ENCODE measurements at regions not wholly inside any gene's neighbourhood (a gene's known extent, or its start where the extent isn't known, plus 50 kb on each side); places are given as distances from the start of the nearest gene placed in this dataset.
"Not testable (repeated sequence)": the region's sequence is repeated elsewhere in the genome, so short reads cannot be mapped to it uniquely, and the experiment has no call there.

DNA sequence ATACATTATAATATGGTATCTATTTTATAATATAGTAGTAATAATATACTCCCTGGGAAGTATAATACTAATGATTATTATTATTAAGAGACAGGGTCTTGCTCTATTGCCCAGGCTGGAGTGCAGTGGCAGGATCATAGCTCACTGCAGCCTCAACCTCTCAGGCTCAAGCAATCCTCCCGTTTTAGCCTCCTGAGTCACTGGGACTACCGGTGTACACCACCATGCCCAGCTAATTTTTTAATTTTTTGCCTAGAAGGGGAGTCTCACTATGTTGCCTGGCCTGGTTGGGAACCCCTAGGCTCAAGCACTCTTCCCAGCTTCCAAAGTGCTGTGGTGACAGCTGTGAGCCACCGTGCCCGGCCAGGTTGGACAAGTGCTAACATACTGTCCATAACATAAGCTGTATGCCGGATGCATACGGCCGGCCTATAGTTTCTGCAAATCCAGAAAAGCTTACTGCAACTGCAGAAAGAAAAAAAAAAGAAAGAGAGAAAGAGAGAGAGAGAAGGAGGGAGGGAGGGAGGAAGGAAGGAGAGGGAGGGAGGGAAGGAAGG, 94.2 kb upstream of the PPP2R3B start:
- peak; percentile 65 to 71 for ATAC-seq
- Mint-ChIP-seq H3K9me3 (peaks cover 0 to 4% of the 10 kb centered on the region in 2 donors), H3K36me3 (no peaks in the 10 kb centered on the region), H3K27ac (no peak overlapping the region)
- no peak for DNase-seq (ENCODE audit: low spot score in 2 of 2)

DNA sequence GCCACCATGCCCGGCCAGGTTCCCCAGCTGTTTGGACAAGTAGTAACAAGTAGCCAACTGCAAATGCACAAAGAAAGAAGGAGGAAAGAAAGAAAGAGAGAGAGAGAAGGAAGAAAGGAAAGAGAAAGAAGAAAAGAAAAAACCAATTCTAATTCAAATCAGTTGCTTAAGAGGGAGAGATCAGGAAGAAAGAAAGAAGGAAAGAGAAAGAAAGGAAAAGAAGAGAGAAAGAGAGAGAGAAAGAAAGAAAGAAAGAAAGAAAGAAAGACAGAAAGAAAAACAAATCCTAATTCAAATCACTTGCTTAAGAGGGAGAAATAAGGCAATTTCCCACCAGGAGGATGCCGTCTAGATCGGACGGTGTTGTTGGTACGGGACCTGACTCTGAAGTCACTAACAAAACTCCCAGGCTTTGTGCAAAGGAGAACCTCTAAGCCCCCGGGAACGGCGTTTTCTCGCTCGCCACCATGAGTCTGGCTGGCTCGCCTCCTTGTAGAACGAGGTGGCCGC, 95.5 kb upstream of the PPP2R3B start:
- H3K36me3 Mint-ChIP-seq: no peaks in the 10 kb centered on the region
- ATAC-seq (no peak), DNase-seq (ENCODE audit: low spot score in 2 of 2) (no peak)

DNA sequence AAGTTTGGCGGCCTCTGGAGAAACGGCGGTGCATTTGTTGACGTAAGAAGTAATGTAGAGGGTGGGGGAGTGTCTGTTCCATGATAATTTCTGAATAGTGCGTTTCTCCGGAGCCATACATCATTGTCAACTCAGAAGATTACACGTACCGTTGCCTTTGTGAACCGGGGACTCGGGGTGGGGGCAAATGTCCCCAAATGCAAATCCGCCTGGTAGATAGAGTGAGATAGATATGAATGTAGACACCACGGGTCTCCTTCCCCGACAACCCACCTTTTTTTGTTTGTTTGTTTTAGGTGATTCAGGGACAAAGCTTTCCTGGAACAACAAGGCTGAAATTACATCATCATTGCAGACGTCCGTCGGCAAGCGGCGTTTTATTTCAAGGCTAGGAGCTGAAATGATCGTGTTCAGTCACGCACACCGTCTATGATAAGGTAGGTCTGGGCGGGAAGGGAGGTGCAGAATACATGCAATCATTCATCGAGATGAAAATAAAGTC, 96.0 kb upstream of the PPP2R3B start:
- ATAC-seq: no peak
- H3K9me3 Mint-ChIP-seq: peaks cover 0 to 4% of the 10 kb centered on the region in 2 donors
- no peaks in the 10 kb centered on the region for H3K36me3 Mint-ChIP-seq
- DNase-seq (ENCODE audit: low spot score in 2 of 2): no peak
- H3K27ac Mint-ChIP-seq: no peak overlapping the region

More for the DNA sequence above, 95.5 kb upstream of the PPP2R3B start:
- H3K27ac Mint-ChIP-seq: no peak overlapping the region
- H3K9me3 Mint-ChIP-seq: peaks cover 0 to 4% of the 10 kb centered on the region in 2 donors

DNA sequence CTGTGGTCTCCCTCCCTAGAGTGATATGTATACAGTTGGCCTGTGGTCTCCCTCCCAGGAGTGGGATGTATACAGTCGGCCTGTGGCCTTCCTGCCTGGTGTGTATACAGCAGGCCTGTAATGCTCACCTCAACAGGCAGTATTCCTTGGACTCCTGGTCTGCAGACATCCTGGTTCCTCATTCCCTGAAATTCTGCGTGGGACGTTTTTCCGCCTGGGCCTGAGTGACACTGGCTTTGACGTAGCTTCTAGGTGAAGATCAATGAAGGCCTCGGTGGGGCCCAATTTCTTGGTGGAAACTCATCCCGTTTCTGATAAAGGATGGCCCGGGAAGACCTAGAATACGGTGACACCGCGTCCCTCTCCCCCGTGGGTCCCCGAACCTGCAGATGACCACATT, 98.7 kb upstream of the PPP2R3B start:
- no peak for ATAC-seq
- H3K9me3 Mint-ChIP-seq: peaks cover 0 to 4% of the 10 kb centered on the region in 2 donors

DNA sequence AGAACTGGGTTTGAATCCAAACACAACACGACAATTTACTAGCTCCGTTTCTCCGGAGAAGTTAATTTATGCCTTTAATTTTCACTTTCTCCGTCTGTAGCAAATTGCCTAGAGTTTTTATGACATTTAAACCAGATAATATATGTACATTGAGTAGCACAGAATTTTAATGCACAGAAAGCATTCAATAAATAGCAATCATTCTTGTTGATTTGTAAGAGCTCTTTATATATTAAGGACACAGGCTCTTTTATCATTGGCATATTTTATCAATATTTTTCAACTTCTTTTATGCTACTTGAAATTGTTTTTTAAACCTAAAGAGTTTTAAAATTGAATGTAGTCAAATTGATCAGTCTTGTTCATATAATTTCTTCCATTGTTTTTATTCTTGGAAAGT, 99.6 kb upstream of the PPP2R3B start:
- Mint-ChIP-seq H3K9me3 (peaks cover 0 to 4% of the 10 kb centered on the region in 2 donors), H3K36me3 (no peaks in the 10 kb centered on the region), H3K27ac (no peak overlapping the region)
- DNase-seq (ENCODE audit: low spot score in 2 of 2): no peak
- no peak for ATAC-seq

More for the DNA sequence above, 98.7 kb upstream of the PPP2R3B start:
- Mint-ChIP-seq H3K27ac (no peak overlapping the region), H3K36me3 (no peaks in the 10 kb centered on the region)
- DNase-seq (ENCODE audit: low spot score in 2 of 2): no peak

DNA sequence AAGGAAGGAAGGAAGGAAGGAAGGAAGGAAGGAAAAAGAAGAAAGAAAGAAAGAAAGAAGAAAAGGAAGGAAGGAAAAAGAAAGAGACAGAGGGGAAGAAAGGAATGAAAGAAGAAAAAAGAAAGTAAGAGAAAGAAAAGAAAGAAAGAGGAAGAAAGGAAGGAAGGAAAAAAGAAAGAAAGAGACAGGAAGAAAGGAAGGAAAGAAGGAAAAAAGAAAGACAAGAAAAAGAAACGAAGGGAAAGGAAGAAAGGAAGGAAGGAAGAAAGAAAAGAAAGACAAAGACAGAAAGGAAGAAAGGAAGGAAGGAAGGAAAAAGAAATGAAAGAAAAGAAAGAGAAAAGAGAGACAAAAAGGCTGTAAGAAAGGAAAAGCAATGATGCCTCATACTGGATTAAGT, 101.1 kb upstream of the PPP2R3B start:
- H3K36me3 Mint-ChIP-seq: no peaks in the 10 kb centered on the region
- no peak for ATAC-seq
- H3K9me3 Mint-ChIP-seq: no peaks in the 10 kb centered on the region
- DNase-seq (ENCODE audit: low spot score in 2 of 2): no peak
- no peak overlapping the region for H3K27ac Mint-ChIP-seq

DNA sequence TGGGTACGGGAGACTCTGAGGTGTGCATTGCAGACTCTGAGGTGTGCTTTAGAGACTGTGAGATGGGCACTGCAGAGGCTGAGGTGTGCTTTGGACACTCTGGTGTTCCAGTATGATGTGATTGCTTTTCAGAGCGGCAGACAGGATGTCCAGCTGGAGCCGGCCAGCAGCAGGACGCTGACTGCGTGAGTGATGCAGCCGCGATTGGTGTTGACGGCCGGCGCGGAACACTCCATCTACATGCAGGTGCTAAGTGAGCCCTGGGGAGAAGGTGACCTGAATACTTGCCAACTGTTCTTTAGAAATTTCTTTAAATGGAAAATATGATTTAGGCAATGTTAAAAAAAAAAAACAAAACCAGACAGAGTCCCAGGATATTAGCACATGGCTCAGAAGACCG, 103.1 kb upstream of the PPP2R3B start:
- Mint-ChIP-seq H3K36me3 (no peaks in the 10 kb centered on the region), H3K9me3 (no peaks in the 10 kb centered on the region), H3K27ac (no peak overlapping the region)
- ATAC-seq (no peak), DNase-seq (ENCODE audit: low spot score in 2 of 2) (no peak)

DNA sequence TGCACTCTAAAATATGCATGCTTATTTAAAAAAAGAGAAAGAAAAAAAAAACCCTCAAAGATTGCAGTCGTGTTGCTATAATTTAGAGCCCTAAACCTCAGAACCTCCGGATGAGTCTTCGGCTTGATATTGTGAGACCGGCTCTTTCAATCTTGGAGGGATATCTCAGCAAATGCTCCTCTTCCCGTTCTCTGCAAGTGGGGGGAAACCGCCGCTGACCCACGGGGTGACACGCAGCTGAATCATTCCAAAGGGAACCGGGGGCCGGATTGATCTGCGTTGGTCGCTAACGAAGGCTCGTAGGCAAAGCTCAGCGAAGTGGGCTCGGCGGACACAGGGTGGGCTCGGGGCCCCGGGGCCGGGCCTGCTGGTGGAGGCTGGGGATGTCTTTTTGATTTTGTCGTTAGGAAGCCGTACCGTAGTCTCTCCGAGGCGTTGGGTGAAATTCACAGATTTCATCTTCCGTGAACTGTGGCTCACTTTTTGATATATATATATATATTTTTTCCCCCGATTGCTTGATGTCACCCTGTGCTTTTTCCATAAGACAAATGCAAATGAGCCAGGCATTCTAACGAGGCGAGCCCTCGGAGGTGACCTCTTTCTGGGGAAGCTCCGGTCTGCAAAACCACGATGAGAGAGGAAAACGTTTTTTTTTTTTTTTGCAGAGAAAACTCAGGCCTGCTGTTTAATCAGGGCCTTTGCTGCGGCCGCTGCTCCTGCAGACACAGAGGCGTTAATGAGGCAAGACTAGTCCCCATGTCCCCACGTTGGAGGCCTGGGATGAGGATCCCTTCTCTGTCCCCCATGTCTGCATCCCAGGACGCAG, 110.7 kb upstream of the PPP2R3B start:
- ATAC-seq: no peak
- H3K36me3 Mint-ChIP-seq: no peaks in the 10 kb centered on the region
- peaks cover 8 to 9% of the 10 kb centered on the region in 2 donors for H3K9me3 Mint-ChIP-seq
- H3K27ac Mint-ChIP-seq: no peak overlapping the region
- no peak for DNase-seq (ENCODE audit: low spot score in 2 of 2)

DNA sequence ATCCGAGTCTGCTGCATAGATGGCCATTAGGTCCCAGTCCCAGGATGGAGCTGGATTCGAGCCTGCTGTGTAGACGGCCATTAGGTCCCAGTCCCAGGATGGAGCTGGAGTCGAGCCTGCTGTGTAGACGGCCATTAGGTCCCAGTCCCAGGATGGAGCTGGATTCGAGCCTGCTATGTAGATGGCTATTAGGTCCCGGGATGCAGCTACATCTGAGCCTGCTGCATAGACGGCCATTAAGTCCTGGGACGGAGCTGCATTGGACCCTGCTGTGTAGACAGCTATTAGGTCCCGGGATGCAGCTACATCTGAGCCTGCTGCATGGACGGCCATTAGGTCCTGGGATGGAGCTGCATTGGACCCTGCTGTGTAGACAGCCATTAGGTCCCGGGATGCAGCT, 112.2 kb upstream of the PPP2R3B start:
- H3K9me3 Mint-ChIP-seq: peaks cover 13 to 15% of the 10 kb centered on the region in 2 donors
- ATAC-seq: not testable (repeated sequence)

DNA sequence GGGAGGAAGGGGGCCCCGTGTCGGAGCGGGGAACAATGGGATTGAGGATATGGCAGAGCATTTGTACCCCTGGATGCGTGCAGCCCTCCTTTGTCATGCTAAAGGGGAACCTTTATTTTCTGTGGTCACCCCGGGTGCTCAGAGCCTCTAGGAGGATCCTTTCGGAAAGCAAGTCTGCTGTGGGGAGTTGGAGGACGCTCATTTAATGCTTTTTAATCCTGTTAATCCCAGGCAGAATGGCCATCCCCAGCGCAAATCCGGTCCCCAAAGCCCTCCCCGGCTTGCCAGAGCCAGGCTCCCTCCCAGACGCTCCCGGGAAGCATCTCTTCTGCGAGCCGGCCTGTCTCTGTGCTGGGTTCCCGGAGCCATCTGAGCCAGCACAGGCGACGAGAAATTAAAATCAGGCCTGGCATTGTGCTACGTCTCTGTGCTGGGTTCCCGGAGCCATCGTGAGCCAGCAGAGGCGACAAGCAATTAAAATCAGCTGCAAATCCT, 113.2 kb upstream of the PPP2R3B start:
- no peak overlapping the region for H3K27ac Mint-ChIP-seq
- DNase-seq (ENCODE audit: low spot score in 2 of 2) (no peak), ATAC-seq (no peak)
- H3K36me3 Mint-ChIP-seq: no peaks in the 10 kb centered on the region
- peaks cover 13 to 15% of the 10 kb centered on the region in 2 donors for H3K9me3 Mint-ChIP-seq

More for the DNA sequence above, 112.2 kb upstream of the PPP2R3B start:
- H3K27ac Mint-ChIP-seq; DNase-seq (ENCODE audit: low spot score in 2 of 2); H3K36me3 Mint-ChIP-seq: not testable (repeated sequence)

DNA sequence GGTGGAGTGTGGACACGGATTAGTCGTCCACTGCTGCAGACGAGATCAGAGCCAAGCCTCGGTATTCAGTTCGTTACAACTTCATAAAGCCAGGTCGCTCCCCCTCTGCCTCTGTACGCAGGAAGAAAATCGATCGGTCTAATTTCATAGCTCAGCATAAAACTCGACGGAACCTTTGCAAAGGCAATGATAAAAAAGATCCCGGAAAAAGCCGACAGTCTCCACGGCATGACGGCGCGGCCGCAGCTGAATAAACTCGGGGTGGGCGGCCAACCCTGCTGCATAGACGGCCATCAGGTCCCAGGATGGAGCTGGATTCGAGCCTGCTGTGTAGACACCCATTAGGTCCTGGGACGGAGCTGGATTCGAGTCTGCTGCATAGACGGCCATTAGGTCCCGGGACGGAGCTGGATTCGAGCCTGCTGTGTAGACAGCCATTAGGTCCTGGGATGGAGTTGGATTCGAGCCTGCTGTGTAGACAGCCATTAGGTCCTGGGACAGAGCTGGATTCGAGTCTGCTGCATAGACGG, 113.8 kb upstream of the PPP2R3B start:
- DNase-seq (ENCODE audit: low spot score in 2 of 2) (no peak), ATAC-seq (no peak)
- Mint-ChIP-seq H3K36me3 (no peaks in the 10 kb centered on the region), H3K9me3 (peaks cover 13 to 15% of the 10 kb centered on the region in 2 donors), H3K27ac (no peak overlapping the region)

DNA sequence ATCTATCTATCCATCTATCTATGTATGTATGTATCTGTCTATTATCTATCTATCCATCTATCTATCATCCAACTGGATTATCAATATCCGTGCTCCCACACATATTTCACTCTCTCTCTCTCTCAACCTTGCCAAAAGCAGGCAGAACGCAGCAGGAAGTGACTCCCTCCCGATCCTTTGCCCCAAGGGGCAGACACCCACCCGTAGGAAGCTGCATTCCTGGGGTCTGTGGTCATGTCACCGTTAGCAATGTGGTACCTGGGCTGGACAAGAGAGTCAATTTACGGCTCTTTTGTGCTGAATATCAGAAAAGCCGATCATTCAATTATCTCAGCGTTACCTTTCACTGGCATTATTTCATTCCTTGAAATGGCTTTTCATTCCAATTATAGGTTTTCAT, 119.6 kb upstream of the PPP2R3B start:
- ATAC-seq (no peak), DNase-seq (ENCODE audit: low spot score in 2 of 2) (no peak)
- Mint-ChIP-seq H3K36me3 (no peaks in the 10 kb centered on the region), H3K27ac (no peak overlapping the region), H3K9me3 (peaks cover 19 to 24% of the 10 kb centered on the region in 2 donors)

DNA sequence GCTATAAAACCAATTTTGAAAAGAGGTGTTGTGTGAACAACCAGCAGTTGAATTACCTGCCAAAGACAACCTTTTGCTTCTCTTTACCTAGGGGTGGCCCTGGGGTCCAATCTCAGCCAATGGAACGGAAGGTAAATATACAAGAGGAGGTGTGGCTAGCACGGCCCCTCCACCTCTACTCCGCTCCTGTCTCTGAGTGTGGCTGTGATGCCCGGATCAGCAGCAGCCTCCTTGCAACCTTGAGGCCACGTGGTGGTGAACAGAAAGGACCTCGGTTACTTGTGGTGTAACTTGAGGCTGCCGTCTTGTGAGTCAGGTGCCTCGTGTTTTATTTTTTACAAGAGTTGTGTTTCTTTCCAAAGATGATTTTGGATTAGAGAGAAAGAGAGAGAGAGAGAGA, 121.5 kb upstream of the PPP2R3B start:
- no peak overlapping the region for H3K27ac Mint-ChIP-seq
- H3K36me3 Mint-ChIP-seq: no peaks in the 10 kb centered on the region
- DNase-seq (ENCODE audit: low spot score in 2 of 2) (no peak), ATAC-seq (no peak)
- H3K9me3 Mint-ChIP-seq: peaks cover 4 to 11% of the 10 kb centered on the region in 2 donors

DNA sequence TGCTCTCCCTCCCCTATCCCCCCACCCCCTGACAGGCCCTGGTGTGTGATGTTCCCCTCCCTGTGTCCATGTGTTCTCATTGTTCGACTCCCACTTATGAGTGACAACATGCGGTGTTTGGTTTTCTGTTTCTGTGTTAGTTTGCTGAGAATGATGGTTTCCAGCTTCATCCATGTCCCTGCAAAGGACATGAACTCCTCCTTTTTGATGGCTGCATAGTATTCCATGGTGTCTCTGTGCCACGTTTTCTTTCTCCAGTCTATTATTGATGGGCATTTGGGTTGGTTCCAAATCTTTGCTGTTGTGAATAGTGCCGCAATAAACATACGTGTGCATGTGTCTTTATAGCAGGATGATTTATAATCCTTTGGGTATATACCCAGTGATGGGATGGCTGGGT, 121.8 kb upstream of the SHOX start:
- peaks cover 4 to 11% of the 10 kb centered on the region in 2 donors for H3K9me3 Mint-ChIP-seq
- H3K36me3 Mint-ChIP-seq; ATAC-seq; DNase-seq (ENCODE audit: low spot score in 2 of 2); H3K27ac Mint-ChIP-seq: not testable (repeated sequence)

DNA sequence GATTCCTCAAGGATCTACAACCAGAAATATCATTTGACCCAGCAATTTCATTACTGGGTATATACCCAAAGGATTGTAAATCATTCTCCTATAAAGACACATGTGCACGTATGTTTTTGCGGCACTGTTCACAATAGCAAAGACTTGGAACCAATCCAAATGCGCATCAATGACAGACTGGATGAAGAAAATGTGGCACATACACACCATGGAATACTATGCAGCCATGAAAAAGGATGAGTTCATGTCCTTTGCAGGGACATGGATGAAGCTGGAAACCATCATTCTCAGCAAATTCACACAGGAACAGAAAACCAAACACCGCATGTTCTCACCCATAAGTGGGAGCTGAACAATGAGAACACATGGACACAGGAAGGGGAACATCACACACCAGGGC, 119.5 kb upstream of the SHOX start:
- ATAC-seq; H3K36me3 Mint-ChIP-seq; H3K27ac Mint-ChIP-seq; DNase-seq (ENCODE audit: low spot score in 2 of 2): not testable (repeated sequence)
- peaks cover 4 to 14% of the 10 kb centered on the region in 2 donors for H3K9me3 Mint-ChIP-seq

DNA sequence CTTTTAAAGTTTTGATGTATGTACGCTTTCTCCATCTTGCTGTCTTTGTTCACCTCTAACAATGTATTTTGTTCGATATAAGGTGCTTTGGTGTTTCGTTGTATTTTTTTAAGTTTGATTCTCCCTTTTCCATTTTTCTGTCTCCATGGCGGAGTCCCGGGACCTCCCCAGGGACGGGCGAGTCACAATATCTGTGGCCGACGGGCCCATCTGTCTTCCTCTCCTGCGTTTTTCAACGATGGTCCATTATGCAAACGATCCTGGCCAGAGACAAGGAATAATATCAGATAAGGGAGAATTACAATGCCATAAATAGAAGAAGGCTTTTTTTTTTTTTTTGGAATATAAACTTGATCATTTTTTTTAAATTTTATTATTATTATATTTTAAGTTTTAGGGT, 112.3 kb upstream of the SHOX start:
- H3K36me3 Mint-ChIP-seq: no peaks in the 10 kb centered on the region
- ATAC-seq (no peak), DNase-seq (ENCODE audit: low spot score in 2 of 2) (no peak)
- peaks cover 7 to 8% of the 10 kb centered on the region in 2 donors for H3K9me3 Mint-ChIP-seq
- H3K27ac Mint-ChIP-seq: peak overlapping the region in 1 of 2 donors; percentile 27

DNA sequence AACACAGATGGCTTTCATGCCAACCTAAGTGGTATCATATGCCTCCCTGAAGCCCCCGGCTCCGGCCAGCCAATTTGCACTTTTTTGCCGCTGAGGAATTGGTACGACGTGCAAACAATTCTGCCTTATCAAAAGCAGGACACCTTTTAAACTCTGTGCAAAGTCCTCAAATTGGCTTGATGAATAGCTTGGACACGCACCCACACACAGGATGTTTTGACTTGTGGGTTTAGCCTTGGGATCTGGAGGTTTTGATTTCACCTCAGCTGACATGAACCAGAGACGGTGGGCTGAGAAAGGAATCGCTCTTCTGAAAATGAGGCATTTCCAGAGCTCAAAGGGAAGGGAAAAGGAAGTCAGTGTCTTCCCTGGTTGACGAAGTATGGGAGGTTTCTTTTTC, 110.8 kb upstream of the SHOX start:
- no peak for ATAC-seq
- peaks cover 0 to 2% of the 10 kb centered on the region in 2 donors for H3K36me3 Mint-ChIP-seq
- H3K27ac Mint-ChIP-seq: no peak overlapping the region
- DNase-seq (ENCODE audit: low spot score in 2 of 2): no peak
- H3K9me3 Mint-ChIP-seq: peaks cover 7 to 8% of the 10 kb centered on the region in 2 donors
